H9 (cell line): ENCODE measurements at regions not wholly inside any gene's neighbourhood (a gene's known extent, or its start where the extent isn't known, plus 50 kb on each side); places are given as distances from the start of the nearest gene placed in this dataset.

Source experiments
- DNase-seq: peaks from one replicate; pipeline ENCODE4 v3.0.0-alpha.2; 2017
- H2AFZ ChIP-seq: one replicate; pipeline ENCODE4 v1.6.1; 2013; ENCODE audit warnings: mild to moderate bottlenecking, low read length, control low read depth, moderate library complexity
- H2AK5ac ChIP-seq: 2 replicates; pipeline ENCODE4 v1.6.1; 2013; ENCODE audit warnings: low read length, control low read depth, mixed read lengths; ENCODE audit not compliant: insufficient read length
- H2BK120ac ChIP-seq: one replicate; pipeline ENCODE4 v1.6.1; 2013; ENCODE audit warnings: low read depth, mild to moderate bottlenecking, low read length, control low read depth, inconsistent platforms; ENCODE audit not compliant: poor library complexity, severe bottlenecking
- H2BK12ac ChIP-seq: 2 replicates; pipeline ENCODE4 v1.6.1; 2013; ENCODE audit warnings: low read length, control low read depth, mixed read lengths, low read depth; ENCODE audit not compliant: insufficient read length
- H2BK15ac ChIP-seq: 2 replicates; pipeline ENCODE4 v1.6.1; 2013; ENCODE audit warnings: low read depth, low read length, control low read depth
- H2BK20ac ChIP-seq: one replicate; pipeline ENCODE4 v1.6.1; 2013; ENCODE audit warnings: low read depth, mild to moderate bottlenecking, low read length, control low read depth, inconsistent platforms; ENCODE audit not compliant: poor library complexity, severe bottlenecking
- H2BK5ac ChIP-seq: 2 replicates; pipeline ENCODE4 v1.6.1; 2013; ENCODE audit warnings: low read length, control low read depth, mixed read lengths; ENCODE audit not compliant: insufficient read length
- H3K14ac ChIP-seq: 2 replicates; pipeline ENCODE4 v1.6.1; 2013; ENCODE audit warnings: low read length, control low read depth; ENCODE audit not compliant: insufficient read depth
- H3K18ac ChIP-seq: 2 replicates; pipeline ENCODE4 v1.6.1; 2013; ENCODE audit warnings: low read depth, mild to moderate bottlenecking, mixed read lengths, low read length, control low read depth; ENCODE audit not compliant: insufficient read length
- H3K23ac ChIP-seq: 2 replicates; pipeline ENCODE4 v1.6.1; 2013; ENCODE audit warnings: low read length, control low read depth, mixed read lengths, low read depth; ENCODE audit not compliant: insufficient read length
- H3K23me2 ChIP-seq: 2 replicates; pipeline ENCODE4 v1.6.1; 2013; ENCODE audit warnings: low read depth, mild to moderate bottlenecking, mixed read lengths, low read length, control low read depth; ENCODE audit not compliant: insufficient read length, poor library complexity, severe bottlenecking
- H3K27ac ChIP-seq: 2 replicates; pipeline ENCODE4 v1.5.1; 2013; ENCODE audit warnings: low read length, control low read depth, mixed read lengths, low read depth; ENCODE audit not compliant: insufficient read length
- H3K27me3 ChIP-seq: 2 replicates; pipeline ENCODE4 v1.6.1; 2013; ENCODE audit warnings: low read length, control low read depth, inconsistent platforms; ENCODE audit not compliant: insufficient read depth
- H3K4ac ChIP-seq: 2 replicates; pipeline ENCODE4 v1.6.1; 2013; ENCODE audit warnings: low read depth, mild to moderate bottlenecking, control low read depth, inconsistent platforms, low read length, moderate library complexity
- H3K4me1 ChIP-seq: 2 replicates; pipeline ENCODE4 v1.6.1; 2013; ENCODE audit warnings: low read length, control low read depth, inconsistent platforms; ENCODE audit not compliant: insufficient read depth
- H3K4me2 ChIP-seq: 2 replicates; pipeline ENCODE4 v1.6.1; 2013; ENCODE audit warnings: low read length, control low read depth, mixed read lengths; ENCODE audit not compliant: insufficient read length, insufficient read depth
- H3K56ac ChIP-seq: 2 replicates; pipeline ENCODE4 v1.6.1; 2013; ENCODE audit warnings: low read depth, mild to moderate bottlenecking, mixed read lengths, low read length, control low read depth; ENCODE audit not compliant: insufficient read length
- H3K79me1 ChIP-seq: 2 replicates; pipeline ENCODE4 v1.6.1; 2013; ENCODE audit warnings: low read depth, mild to moderate bottlenecking, moderate library complexity, low read length, control low read depth, inconsistent platforms; ENCODE audit not compliant: insufficient read depth, poor library complexity, severe bottlenecking
- H3K79me2 ChIP-seq: 2 replicates; pipeline ENCODE4 v1.6.1; 2013; ENCODE audit warnings: low read length, control low read depth, inconsistent platforms; ENCODE audit not compliant: insufficient read depth
- H3K9ac ChIP-seq: 2 replicates; pipeline ENCODE4 v1.6.1; 2013; ENCODE audit warnings: low read length, control low read depth, mixed read lengths; ENCODE audit not compliant: insufficient read length; ENCODE audit errors: extremely low read depth
- H3K9me3 ChIP-seq: one replicate; pipeline ENCODE4 v1.6.1; 2013; ENCODE audit warnings: low read depth, low read length, inconsistent platforms; ENCODE audit not compliant: control insufficient read depth
- H3T11ph ChIP-seq: one replicate; pipeline ENCODE4 v1.6.1; 2013; ENCODE audit warnings: mild to moderate bottlenecking, low read length, control low read depth, inconsistent platforms
- H4K20me1 ChIP-seq: one replicate; pipeline ENCODE4 v1.6.1; 2013; ENCODE audit not compliant: control insufficient read depth, insufficient read length, insufficient read depth
- H4K5ac ChIP-seq: 2 replicates; pipeline ENCODE4 v1.6.1; 2013; ENCODE audit warnings: low read depth, mild to moderate bottlenecking, mixed read lengths, low read length, control low read depth; ENCODE audit not compliant: insufficient read length
- H4K8ac ChIP-seq: replicated peaks from 2 replicates; pipeline ENCODE4 v1.6.1; 2013; ENCODE audit warnings: low read length, control low read depth, mixed read lengths, low read depth; ENCODE audit not compliant: insufficient read length
- H4K91ac ChIP-seq: 2 replicates; pipeline ENCODE4 v1.6.1; 2013; ENCODE audit warnings: low read depth, mild to moderate bottlenecking, moderate library complexity, mixed read lengths, low read length, control low read depth; ENCODE audit not compliant: insufficient read length
- H3K27ac Mint-ChIP-seq, 3 experiments: 2 replicates in 2 of 3; 3 replicates in 1 of 3; pipeline ENCODE4 v1.8.0; 2020 to 2021; ENCODE audit warnings: mixed read lengths in 3 of 3, mild to moderate bottlenecking in 1 of 3, moderate library complexity in 1 of 3
- H3K27me3 Mint-ChIP-seq: 2 replicates; pipeline ENCODE4 v1.8.0; 2021; ENCODE audit warnings: low read depth, mild to moderate bottlenecking, moderate library complexity, mixed read lengths
- H3K36me3 Mint-ChIP-seq, 3 experiments: 2 replicates in 2 of 3; 3 replicates in 1 of 3; pipeline ENCODE4 v1.8.0; 2020 to 2021; ENCODE audit warnings: low read depth in 3 of 3, mixed read lengths in 3 of 3; ENCODE audit not compliant: insufficient read depth in 1 of 3
- H3K4me1 Mint-ChIP-seq, 2 experiments: 2 replicates each; pipeline ENCODE4 v1.8.0; 2020; ENCODE audit warnings: mixed read lengths in 2 of 2
- H3K4me3 Mint-ChIP-seq, 2 experiments: 2 replicates in 1 of 2; 3 replicates in 1 of 2; pipeline ENCODE4 v1.8.0; 2020 to 2021; ENCODE audit warnings: mild to moderate bottlenecking in 2 of 2, mixed read lengths in 2 of 2, moderate library complexity in 1 of 2
- H3K9me3 Mint-ChIP-seq, 2 experiments: 2 replicates in 1 of 2; 3 replicates in 1 of 2; pipeline ENCODE4 v1.8.0; 2020; ENCODE audit warnings: mild to moderate bottlenecking in 2 of 2, mixed read lengths in 2 of 2, moderate library complexity in 1 of 2
- CTCF ChIP-seq: fragments of 200-600 bp; sonication (generic); conservative IDR thresholded peaks from 3 replicates; pipeline ENCODE4 v1.8.0; 2021; ENCODE audit warnings: antibody characterized with exemption, mild to moderate bottlenecking

GRCh38 chr6:118746825-118747174 is 95.4 kb upstream of the CEP85L start:
- H3K27me3 Mint-ChIP-seq, result no peaks in the 10 kb centered on the region
- Histone ChIP-seq H3K9ac (no peak overlapping the region), H3K4me1 (peaks cover 6% of the 10 kb centered on the region; the same call in 1 of the 2 replicates), H2BK15ac (no peak overlapping the region), H3K27ac (no peak overlapping the region), H2BK12ac (no peak overlapping the region), H3T11ph (no peak overlapping the region), H3K9me3 (no peaks in the 10 kb centered on the region), H2AFZ (no peak overlapping the region), H4K91ac (no peak overlapping the region), H2AK5ac (no peak overlapping the region), H4K20me1 (no peaks in the 10 kb centered on the region), H4K5ac (no peak overlapping the region), H3K4me2 (no peak overlapping the region), H3K79me2 (no peaks in the 10 kb centered on the region), H3K27me3 (no peaks in the 10 kb centered on the region), H2BK120ac (no peak overlapping the region), H3K18ac (no peak overlapping the region), H3K23ac (no peak overlapping the region), H4K8ac (no peak overlapping the region), H2BK20ac (no peak overlapping the region), H3K4ac (no peak overlapping the region), H3K14ac (no peak overlapping the region), H2BK5ac (no peak overlapping the region), H3K56ac (no peak overlapping the region), H3K79me1 (no peaks in the 10 kb centered on the region), H3K23me2 (no peaks in the 10 kb centered on the region)
- no peaks in the 10 kb centered on the region for H3K36me3 Mint-ChIP-seq
- peaks cover 9 to 10% of the 10 kb centered on the region in 2 experiments for H3K4me1 Mint-ChIP-seq
- TF ChIP-seq CTCF, result no peak
- no peak for DNase-seq
- H3K27ac Mint-ChIP-seq, result no peak overlapping the region
- H3K9me3 Mint-ChIP-seq, result no peaks in the 10 kb centered on the region
- H3K4me3 Mint-ChIP-seq, result no peak overlapping the region
